ENCODE measurements at regions not wholly inside any gene's neighbourhood (a gene's known extent, or its start where the extent isn't known, plus 50 kb on each side); places are given as distances from the start of the nearest gene placed in this dataset.

DNA sequence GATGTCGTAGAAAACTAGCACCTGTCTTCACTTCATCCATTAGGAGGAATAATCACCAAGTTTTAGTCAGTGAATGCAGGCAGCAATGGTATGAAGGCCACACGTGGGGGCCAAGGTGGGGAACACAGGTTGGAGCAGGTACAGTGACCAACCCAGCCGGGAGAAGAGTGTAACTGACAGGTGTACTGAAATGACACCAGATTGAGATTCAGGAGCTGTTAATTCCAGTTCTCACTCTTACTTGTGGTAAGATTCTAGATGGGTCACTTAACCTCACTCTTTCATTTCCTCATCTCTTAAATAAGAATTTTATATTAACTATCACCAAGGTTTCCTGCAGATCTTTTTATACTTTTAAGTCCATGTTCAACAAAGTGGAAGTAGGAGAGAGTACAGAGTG lies 206.2 kb upstream of the PTBP2 start:
- no peak for TF ChIP-seq CTCF (IDR thresholded peaks at IDR 0.05; ENCODE audit: control insufficient read depth, extremely low read depth, insufficient read depth)
- DNase-seq (ENCODE audit: low read depth), result no peak
- H3K4me3 ChIP-seq (ENCODE audit: low read depth, low read length), result no peak overlapping the region

GRCh38 chr1:96515925-96516324 lies 205.7 kb upstream of the PTBP2 start:
- TF ChIP-seq CTCF (IDR thresholded peaks at IDR 0.05; ENCODE audit: control insufficient read depth, extremely low read depth, insufficient read depth), result no peak
- DNase-seq (ENCODE audit: low read depth), result no peak
- H3K4me3 ChIP-seq (ENCODE audit: low read depth, low read length), result no peak overlapping the region

GRCh38 chr1:96519851-96520578 lies 201.6 kb upstream of the PTBP2 start:
- no peak overlapping the region for H3K4me3 ChIP-seq (ENCODE audit: low read depth, low read length)
- no peak for DNase-seq (ENCODE audit: low read depth)
- TF ChIP-seq CTCF (IDR thresholded peaks at IDR 0.05; ENCODE audit: control insufficient read depth, extremely low read depth, insufficient read depth), result no peak

- no peak overlapping the region for H3K4me3 ChIP-seq (ENCODE audit: low read depth, low read length)
- TF ChIP-seq CTCF (IDR thresholded peaks at IDR 0.05; ENCODE audit: control insufficient read depth, extremely low read depth, insufficient read depth), result no peak
- DNase-seq (ENCODE audit: low read depth), result no peak
Observed at GRCh38 chr1:96520579-96520947, 201.0 kb upstream of the PTBP2 start.

GRCh38 chr1:96521010-96521409 lies 200.6 kb upstream of the PTBP2 start:
- H3K4me3 ChIP-seq (ENCODE audit: low read depth, low read length), result no peak overlapping the region
- no peak for TF ChIP-seq CTCF (IDR thresholded peaks at IDR 0.05; ENCODE audit: control insufficient read depth, extremely low read depth, insufficient read depth)
- DNase-seq (ENCODE audit: low read depth), result no peak

GRCh38 chr1:96521994-96522760 lies 199.4 kb upstream of the PTBP2 start:
- H3K4me3 ChIP-seq (ENCODE audit: low read depth, low read length), result no peak overlapping the region
- no peak for TF ChIP-seq CTCF (IDR thresholded peaks at IDR 0.05; ENCODE audit: control insufficient read depth, extremely low read depth, insufficient read depth)
- DNase-seq (ENCODE audit: low read depth), result no peak
